HCT116 (cell line): ENCODE measurements at regions not wholly inside any gene's neighbourhood (a gene's known extent, or its start where the extent isn't known, plus 50 kb on each side); places are given as distances from the start of the nearest gene placed in this dataset.

ENCODE experiments used
- ATF3 ChIP-seq: IDR thresholded peaks from 2 replicates; pipeline ENCODE4 v1.6.1; 2012
- CTCF ChIP-seq, 3 experiments: fragments of 200-600 bp in 1 of 3; sonication (generic) in 1 of 3; IDR thresholded peaks in 2 of 3; conservative IDR thresholded peaks in 1 of 3; 2 replicates each; pipeline ENCODE4 v1.5.1; 2012 to 2017; ENCODE audit warnings: low read depth in 2 of 3, low read length in 2 of 3, antibody characterized with exemption in 1 of 3, borderline replicate concordance in 1 of 3, control low read depth in 1 of 3, mild to moderate bottlenecking in 1 of 3, mixed read lengths in 1 of 3, mixed run types in 1 of 3, moderate library complexity in 1 of 3; ENCODE audit not compliant: insufficient read depth in 1 of 3
- EZH2 ChIP-seq: fragments of 200-600 bp; sonication (generic); IDR thresholded peaks from 2 replicates; pipeline ENCODE4 v1.6.1; 2017; ENCODE audit warnings: antibody characterized with exemption, mixed run types
- EZH2phosphoT487 ChIP-seq: fragments of 200-600 bp; IDR thresholded peaks from 2 replicates; pipeline ENCODE4 v1.6.1; 2018; ENCODE audit warnings: antibody characterized with exemption, borderline replicate concordance
- JUND ChIP-seq: IDR thresholded peaks from 2 replicates; pipeline ENCODE4 v1.6.1; 2012
- POLR2A ChIP-seq: IDR thresholded peaks from 2 replicates; pipeline ENCODE4 v1.7.0; 2011; ENCODE audit warnings: borderline replicate concordance; ENCODE audit not compliant: insufficient read depth, insufficient read length; ENCODE audit errors: extremely low read depth
- POLR2AphosphoS5 ChIP-seq: IDR thresholded peaks from 2 replicates; pipeline ENCODE4 v1.6.1; 2011; ENCODE audit warnings: mild to moderate bottlenecking, low read depth, low read length, moderate library complexity
- SIN3A ChIP-seq: IDR thresholded peaks from 2 replicates; pipeline ENCODE4 v1.6.1; 2012; ENCODE audit warnings: low read depth

DNA sequence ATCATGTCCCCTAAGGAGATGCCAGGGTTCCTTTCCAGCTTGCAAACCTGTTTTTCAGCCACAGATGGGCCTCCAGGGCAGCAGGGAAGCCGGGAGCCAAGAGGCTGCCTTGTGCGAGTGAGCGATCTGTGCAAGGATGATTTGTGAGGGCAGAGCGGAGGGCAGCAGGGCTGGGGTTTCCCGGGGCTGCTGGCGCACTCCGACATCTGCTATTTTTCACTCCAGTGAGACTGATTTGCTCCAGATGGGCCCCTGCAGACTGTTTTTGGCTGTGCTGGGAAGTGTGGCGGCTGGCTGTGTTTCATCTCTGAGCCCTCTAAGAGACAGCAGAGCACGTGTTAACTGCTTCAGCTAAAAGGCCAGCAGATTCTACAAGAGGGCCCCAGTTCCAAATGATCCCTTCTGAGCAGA is 466.2 kb downstream of the TYW1 start:
- TF ChIP-seq EZH2phosphoT487 (no peak), POLR2AphosphoS5 (no peak), EZH2 (no peak), SIN3A (no peak), CTCF (IDR thresholded peaks at IDR 0.05 in 2 of 3, conservative IDR thresholded peaks at IDR 0.05 in 1 of 3; ENCODE audit: borderline replicate concordance in 1 of 3, insufficient read depth in 1 of 3, low read depth in 2 of 3, low read length in 2 of 3) (no peak), POLR2A (no peak), ATF3 (no peak), JUND (no peak)
